ENCODE measurements at regions not wholly inside any gene's neighbourhood (a gene's known extent, or its start where the extent isn't known, plus 50 kb on each side); places are given as distances from the start of the nearest gene placed in this dataset.

- no peak for TF ChIP-seq POLR2AphosphoS5 (IDR thresholded peaks at IDR 0.05)
- no peak for TF ChIP-seq CTCF (IDR thresholded peaks at IDR 0.05)
- TF ChIP-seq POLR2A (IDR thresholded peaks at IDR 0.05), result no peak
These were observed 551.0 kb upstream of the LRATD1 start for GRCh38 chr2:14081521-14081920.
